DMS153 treated with DMSO at 0.1 percent for 48 hours (cell line): ENCODE measurements at regions not wholly inside any gene's neighbourhood (a gene's known extent, or its start where the extent isn't known, plus 50 kb on each side); places are given as distances from the start of the nearest gene placed in this dataset.

ENCODE experiments used
- DNase-seq: peaks from one replicate; lab custom pipeline; 2025; ENCODE audit not compliant: unreplicated experiment; lab: John Stamatoyannopoulos, UW

GRCh38 chr6:87909849-87910248 lies 137.8 kb upstream of the SPACA1 start:
- no peak for DNase-seq

- no peak for DNase-seq
Observed at GRCh38 chr6:87908978-87909811, 138.4 kb upstream of the SPACA1 start.

DNA sequence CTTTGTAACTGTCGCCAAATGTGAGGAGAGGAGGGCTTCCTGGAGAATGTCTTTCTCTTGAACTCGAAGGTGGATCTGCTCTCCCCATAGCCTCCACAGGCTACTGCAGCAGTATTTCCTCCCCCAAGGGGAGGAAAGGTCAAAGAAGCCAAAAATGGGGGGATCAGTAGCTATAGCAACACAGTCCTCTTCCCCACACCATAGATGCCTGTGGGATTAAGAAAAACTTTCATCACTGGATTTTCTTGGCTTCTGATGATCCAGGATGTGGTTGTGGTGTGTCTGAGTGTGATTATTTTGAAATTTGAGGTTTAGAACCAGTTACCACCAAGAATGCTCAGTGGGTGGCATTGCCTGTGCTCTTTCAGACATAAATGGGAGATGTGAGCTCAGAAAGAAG lies 140.1 kb upstream of the SPACA1 start:
- DNase-seq: no peak

DNA sequence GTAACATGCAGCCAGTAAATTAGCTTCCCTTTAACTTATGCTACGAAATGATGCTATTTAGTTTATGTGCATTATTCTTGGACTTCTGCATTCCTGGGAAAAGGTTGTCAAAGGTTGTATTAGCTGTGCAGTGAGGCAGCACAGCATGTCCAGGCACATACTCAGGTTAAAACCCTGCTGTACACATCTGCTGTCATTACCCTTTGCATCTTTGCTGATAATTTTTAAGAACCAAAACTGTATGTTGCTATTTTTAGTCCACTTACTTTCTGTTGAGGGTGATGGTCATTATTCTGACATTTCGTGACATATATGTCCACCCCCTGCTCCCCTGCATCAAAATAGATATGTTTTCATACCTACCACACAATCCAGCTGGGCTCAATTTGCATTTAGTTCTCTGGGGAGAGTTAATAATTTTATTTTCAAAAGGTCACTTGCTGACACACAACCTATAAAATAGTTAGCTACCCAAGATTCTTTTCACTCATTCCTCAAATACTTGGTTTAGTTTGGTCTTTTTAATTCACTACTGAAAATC lies 142.5 kb upstream of the SPACA1 start:
- no peak for DNase-seq

- DNase-seq: no peak
Observed at GRCh38 chr6:87904011-87904410, 143.6 kb upstream of the SPACA1 start.

DNA sequence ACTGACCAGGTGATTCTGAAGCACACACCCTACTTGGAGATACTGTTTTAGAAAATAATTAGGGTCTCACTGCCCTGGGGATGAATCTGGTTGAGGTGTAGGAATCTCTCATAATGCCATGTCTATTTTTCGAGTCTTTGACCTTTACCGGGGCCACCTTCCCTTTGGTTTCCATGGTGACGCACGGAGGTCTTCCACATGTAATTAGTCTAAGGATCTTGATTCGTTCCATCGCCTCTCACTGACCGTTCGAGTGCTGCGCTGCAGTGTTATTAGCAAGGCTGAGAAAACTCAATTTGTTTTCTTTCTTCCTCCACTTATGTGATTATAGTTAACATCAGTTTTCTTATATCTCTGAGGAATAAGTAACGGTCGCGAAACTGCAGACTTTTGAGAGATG lies 144.3 kb upstream of the SPACA1 start:
- DNase-seq: no peak

DNA sequence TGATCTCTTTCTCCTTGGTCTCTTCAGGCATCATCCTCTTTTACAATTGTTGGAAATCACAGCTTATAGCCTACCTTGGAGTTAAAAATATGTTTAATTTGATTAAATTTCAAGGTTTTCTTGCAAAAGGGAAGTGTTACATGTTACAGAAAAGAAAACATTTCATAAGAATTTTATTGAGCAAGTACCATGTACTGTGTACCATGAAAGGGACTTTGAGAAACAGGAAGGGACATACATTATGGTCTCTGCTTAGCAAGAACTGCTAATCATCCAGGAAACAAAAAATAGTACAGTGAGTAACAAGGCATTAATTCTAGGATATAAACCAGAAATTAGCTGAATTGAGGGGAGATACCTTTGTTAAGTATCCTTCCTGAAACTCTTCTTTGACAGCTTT lies 145.3 kb upstream of the SPACA1 start:
- no peak for DNase-seq

GRCh38 chr6:87901613-87902012 lies 146.0 kb upstream of the SPACA1 start:
- DNase-seq: no peak

- no peak for DNase-seq
Observed at GRCh38 chr6:87900160-87900698, 147.4 kb upstream of the SPACA1 start.

- no peak for DNase-seq
Observed at GRCh38 chr6:87899499-87900147, 148.0 kb upstream of the SPACA1 start.

DNA sequence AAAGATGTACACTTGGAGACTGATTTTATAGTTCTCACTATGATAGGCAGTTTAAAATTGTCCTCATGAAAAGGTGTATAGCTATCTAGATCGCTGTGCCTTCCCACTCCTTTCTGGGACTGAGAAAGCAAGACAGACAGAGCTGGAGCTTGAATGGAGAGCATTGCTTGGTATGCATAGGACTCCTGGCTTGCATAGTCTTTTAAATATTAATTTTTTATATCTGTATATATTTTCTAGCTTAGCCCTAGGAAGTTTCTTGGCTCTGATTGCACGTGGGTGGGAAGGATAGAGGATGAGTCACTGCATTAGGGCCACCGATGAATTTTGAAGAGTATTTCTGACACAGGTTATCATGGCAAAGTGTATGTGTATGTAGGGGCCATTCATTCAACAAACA lies 150.0 kb upstream of the SPACA1 start:
- no peak for DNase-seq

- DNase-seq: no peak
Observed at GRCh38 chr6:87897013-87897412, 150.6 kb upstream of the SPACA1 start.

- DNase-seq: no peak
Observed at GRCh38 chr6:87887266-87887665, 160.4 kb upstream of the SPACA1 start.

DNA sequence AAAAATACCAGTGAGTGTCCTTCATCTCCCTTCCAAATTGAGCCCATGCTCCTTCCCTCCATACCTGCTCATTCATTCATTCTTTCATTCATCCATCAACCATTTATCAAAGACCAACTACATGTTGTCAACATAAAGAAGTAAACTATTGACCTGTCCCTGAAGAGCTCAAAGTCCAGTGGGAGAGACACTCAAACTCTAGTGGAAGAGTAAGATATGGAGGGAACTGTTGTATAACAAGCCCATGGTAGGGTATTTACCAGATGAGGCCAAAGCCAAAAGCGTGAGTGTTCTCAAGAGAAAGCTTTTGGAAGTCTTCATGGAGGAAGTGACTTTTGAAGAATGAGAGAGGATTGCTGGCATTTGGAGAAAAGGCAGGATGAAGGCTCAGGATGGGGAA lies 163.4 kb upstream of the SPACA1 start:
- DNase-seq: no peak

- no peak for DNase-seq
Observed at GRCh38 chr6:87881342-87881895, 166.2 kb upstream of the SPACA1 start.

DNA sequence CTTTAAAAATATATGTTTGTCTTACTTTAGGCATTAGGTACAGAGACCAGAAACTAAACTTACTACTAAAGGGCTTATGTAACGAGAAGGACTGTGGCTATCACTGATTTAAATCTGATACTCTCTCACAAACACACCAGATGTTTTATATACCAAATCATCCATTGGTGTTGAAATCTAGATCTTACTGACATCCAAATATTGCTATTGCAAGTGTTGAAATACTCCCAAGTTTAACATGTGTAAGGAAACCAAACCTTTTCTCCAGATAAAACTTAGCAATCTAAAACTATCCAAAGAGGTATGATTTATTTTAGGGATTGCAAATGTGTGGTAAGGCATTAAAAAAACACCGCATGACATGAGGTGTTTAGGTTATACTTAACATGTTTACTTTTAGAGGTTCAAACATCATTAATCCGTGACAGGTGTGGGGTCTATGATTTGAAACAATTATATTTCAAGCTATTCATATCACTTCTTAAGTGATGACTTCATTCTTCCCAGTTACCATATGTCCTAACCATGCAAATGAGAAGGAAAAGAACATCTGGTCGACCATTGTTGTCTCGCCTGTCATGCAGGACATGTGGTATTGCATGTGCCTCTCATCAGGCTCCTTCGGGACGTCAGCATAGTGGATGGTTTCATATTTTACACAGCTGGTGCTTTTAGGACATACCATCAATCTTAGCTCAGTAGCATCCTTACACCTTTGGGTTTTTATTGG lies 168.3 kb upstream of the SPACA1 start:
- DNase-seq: no peak

DNA sequence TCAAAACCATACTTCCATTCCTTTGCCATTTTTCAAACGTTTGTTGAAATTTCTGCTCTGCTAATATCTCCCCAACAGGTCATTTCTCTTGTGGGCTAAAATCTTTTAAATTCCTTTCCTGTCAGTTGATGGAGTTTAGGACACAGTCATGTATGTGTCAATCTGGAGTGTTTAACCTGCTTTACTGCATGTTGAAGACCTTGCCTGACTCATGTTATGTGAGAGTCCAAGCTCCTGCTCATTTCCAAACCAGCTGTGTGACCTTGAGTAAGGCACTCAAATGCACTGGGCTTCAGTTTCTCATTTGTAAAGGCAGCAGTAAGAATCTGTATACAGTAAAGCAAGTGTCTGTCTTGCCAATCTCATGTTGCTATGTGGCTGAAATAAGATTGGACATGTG lies 171.9 kb upstream of the SPACA1 start:
- DNase-seq: no peak

GRCh38 chr6:87873556-87873955 lies 171.5 kb upstream of the AKIRIN2 start:
- no peak for DNase-seq

DNA sequence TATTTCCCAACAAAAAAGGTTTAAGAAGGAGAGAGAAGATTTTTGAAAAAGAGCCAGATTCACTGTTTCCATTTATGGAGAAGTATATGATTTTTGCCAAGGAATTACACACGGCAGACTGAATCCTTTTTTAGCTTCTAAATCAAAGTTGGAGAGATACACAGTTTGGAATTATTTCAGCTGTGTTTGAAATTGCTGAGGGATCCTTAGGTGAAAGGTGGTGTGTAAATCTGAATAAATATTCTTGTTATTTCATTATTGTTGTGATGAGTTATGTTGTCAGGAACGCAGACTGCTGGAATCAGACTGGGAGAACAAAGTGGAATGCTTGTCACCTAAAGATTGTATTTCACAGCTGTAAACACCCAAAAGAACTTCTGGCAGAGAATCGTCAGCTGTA lies 168.5 kb upstream of the AKIRIN2 start:
- DNase-seq: no peak

GRCh38 chr6:87869064-87869905 lies 167.3 kb upstream of the AKIRIN2 start:
- DNase-seq: no peak
